HG03432 (cell line): ENCODE measurements at regions not wholly inside any gene's neighbourhood (a gene's known extent, or its start where the extent isn't known, plus 50 kb on each side); places are given as distances from the start of the nearest gene placed in this dataset.
"Not testable (repeated sequence)": the region's sequence is repeated elsewhere in the genome, so short reads cannot be mapped to it uniquely, and the experiment has no call there.

Experiments used
- ATAC-seq: cut with Tn5 transposase; IDR thresholded peaks from one replicate; pipeline ENCODE4 v1.9.1; 2021; ENCODE audit warnings: mild to moderate bottlenecking, moderate library complexity; ENCODE audit not compliant: unreplicated experiment

DNA sequence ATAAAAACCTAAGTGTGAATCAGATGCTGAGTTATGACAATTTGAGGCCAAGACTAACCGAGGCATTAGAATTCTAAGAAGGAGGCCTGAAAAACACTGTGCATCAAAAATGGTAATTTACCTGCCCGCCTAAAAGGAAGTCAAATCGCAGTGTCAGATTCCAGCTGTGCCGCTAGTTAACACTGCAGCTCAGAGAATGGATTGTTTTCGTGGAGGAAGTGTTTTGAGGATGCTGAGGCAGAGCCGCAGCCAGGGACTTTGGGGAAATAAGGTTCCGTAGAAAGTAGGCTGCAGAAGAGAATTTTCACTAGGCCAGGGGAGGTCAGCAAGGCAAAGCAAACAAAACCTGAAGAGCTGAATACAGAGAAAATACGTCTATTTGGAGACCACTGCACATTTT, 226.4 kb upstream of the ISL1 start:
- ATAC-seq, result no peak

- ATAC-seq, result no peak
Measured at GRCh38 chr5:51159164-51159563, 224.1 kb upstream of the ISL1 start.

DNA sequence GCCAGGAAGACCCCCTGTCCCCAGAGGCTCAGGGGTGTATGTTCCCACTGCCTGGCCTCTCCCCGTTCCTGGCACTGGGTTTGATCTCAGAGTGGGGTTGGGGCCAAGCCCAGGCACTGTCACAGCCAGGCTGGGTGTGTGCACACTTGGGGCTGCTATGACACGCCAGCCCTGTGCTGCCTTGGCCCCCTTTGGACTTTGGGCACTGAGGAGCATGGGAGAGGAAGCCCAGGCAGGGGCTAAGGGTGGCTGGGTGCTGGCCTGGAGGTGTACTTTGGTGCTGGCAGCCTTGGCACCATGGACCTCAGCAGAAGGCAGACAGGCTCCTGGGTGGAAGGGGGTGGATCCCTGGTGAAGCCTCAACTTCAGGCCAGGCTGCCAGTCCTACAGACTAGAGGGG, 223.6 kb upstream of the ISL1 start:
- ATAC-seq, result no peak

- no peak for ATAC-seq
Measured at GRCh38 chr5:51162245-51162644, 221.0 kb upstream of the ISL1 start.

- ATAC-seq, result not testable (repeated sequence)
Measured at GRCh38 chr5:51165621-51166020, 217.6 kb upstream of the ISL1 start.

- no peak for ATAC-seq
Measured at GRCh38 chr5:51172903-51173626, 210.2 kb upstream of the ISL1 start.

- ATAC-seq, result peak; percentile 70
Measured at GRCh38 chr5:51181208-51181894, 201.9 kb upstream of the ISL1 start.

GRCh38 chr5:51185850-51186329, 197.4 kb upstream of the ISL1 start:
- no peak for ATAC-seq

GRCh38 chr5:51188001-51188591, 195.2 kb upstream of the ISL1 start:
- ATAC-seq, result no peak

DNA sequence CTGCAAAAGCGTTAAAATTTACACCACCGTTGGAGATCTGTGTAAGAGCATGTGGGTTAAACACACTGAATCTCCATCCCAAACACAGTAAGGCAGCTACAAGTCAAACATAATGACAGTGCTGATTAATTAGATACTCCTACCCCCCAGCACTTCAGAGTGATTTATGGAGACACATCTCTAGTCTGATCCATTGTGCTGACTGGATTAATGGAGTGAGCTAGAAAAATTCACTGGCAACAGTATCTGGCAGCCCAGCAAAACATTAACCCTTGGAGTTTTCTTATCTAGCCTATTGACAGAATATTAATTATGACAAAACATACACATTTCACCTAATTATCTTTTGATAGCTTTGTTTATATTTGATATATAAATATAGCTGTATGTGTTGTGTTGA, 188.6 kb upstream of the ISL1 start:
- no peak for ATAC-seq

GRCh38 chr5:51201024-51201423, 182.2 kb upstream of the ISL1 start:
- no peak for ATAC-seq

DNA sequence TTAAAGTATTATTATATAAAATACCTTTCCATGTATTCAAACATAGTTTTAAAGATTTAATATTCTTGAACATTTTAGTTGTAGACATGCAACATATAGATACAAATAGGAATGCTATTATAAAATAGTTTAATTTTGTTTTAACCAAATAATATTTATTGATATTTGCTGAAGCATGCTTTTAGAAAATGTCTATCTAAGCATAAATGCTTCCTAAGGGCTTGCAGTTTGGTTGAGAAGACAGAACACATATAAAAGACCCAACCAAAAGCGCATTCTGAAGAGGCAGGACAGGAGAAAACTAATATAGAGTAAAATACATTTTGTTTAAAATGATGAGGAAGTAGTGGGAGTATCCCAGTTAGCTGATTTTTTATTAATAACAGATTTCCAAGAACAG, 181.5 kb upstream of the ISL1 start:
- no peak for ATAC-seq

- ATAC-seq, result no peak
Measured at GRCh38 chr5:51202161-51202560, 181.1 kb upstream of the ISL1 start.

- ATAC-seq, result peak; percentile 96
Measured at GRCh38 chr5:51203598-51203997, 179.7 kb upstream of the ISL1 start.

GRCh38 chr5:51208296-51208695, 175.0 kb upstream of the ISL1 start:
- ATAC-seq, result no peak

DNA sequence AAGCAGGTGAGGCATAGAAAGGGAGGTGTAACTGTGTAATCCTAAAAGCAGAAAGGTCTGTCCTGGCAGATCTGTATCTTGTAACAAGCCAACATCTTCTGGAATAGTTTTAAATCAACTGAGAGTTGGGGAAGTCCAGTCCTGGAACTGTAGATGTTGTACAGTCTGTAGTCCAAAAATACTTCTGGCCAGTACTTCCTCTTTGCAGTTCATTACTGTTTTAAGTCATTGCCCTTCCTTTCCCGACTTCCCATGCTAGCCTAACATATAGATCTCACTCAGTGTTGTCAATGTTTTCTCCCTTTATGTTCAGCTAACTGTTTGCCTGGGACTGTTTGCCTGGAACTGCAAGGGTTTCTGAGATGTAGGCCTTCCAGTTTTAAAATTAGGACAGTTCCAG, 168.5 kb upstream of the ISL1 start:
- ATAC-seq, result no peak

GRCh38 chr5:51225789-51226742, 157.2 kb upstream of the ISL1 start:
- no peak for ATAC-seq

DNA sequence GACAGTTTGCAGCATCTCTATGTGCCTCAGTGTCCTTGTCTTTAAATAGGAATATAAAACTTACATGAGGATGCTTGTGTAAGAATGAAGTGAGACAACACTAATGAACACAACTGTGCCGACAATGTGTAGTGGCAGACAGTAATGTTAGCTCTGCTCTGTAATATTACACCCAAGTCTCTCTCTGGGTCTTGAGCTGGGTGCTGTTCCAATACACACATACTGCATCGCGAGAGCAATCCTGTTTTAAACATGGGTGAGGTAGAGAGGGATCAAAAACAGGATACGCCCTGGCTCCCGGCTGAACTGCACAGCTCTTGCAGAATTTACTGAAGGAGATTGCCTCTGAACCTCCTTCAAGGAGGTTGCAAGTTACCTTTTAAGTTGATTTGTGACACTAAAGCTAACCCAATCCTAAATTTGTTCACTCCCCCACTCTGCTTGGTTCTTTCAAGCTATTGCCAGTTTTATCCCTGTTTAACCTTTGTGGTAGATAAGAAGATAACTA, 155.2 kb upstream of the ISL1 start:
- no peak for ATAC-seq

GRCh38 chr5:51230336-51230735, 152.9 kb upstream of the ISL1 start:
- ATAC-seq, result no peak

DNA sequence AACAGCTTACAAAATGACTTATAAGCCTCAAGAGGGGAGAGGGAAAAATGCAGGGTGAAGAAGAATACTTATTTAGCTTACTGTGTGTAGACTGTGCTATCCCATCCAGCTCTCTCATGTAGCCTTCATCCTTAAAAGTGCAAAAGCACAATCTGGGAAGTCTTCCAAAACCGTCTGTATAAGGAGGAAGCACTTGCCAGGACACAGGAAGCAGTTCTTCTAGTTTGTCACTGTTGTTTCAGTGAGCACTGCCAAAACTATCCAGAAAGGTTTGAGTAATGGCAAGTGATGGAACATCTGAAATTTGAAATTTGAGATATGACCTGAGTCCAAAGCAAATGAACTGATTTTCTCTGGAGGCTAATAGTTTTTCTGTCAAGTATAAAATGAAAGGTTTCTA, 140.8 kb upstream of the ISL1 start:
- ATAC-seq, result no peak

GRCh38 chr5:51250957-51251356, 132.3 kb upstream of the ISL1 start:
- ATAC-seq, result not testable (repeated sequence)
